ENCODE measurements at regions not wholly inside any gene's neighbourhood (a gene's known extent, or its start where the extent isn't known, plus 50 kb on each side); places are given as distances from the start of the nearest gene placed in this dataset.

DNA sequence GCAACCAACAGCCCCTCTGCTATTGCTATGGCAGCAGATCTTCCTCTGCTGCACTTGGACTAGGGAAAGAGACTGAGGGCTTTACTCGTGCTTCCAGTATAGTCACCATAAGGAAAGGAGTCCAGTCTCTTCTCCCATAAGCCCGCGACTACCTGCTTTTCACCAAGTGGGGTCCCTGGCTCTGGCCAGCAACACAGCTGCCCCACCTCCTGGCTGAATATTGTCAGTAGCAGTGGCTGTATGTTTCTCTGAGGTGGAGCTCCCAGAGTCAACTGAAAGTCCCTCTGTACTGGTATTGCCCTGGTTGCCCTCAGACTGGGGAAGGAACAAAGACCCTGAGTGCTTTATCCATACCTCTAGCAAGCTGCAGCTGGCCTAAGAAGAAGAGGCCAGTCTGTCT lies 719.6 kb downstream of the SQOR start:
- no peak overlapping the region for H3K4me3 Mint-ChIP-seq (ENCODE audit: low read depth, unreplicated experiment)
- peaks cover 5% of the 10 kb centered on the region for H3K9me3 Mint-ChIP-seq (ENCODE audit: low read depth, unreplicated experiment)
- no peaks in the 10 kb centered on the region for H3K36me3 Mint-ChIP-seq (ENCODE audit: insufficient read depth, unreplicated experiment)
- H3K4me1 Mint-ChIP-seq (ENCODE audit: low read depth, unreplicated experiment): no peaks in the 10 kb centered on the region
- no peak overlapping the region for H3K27ac Mint-ChIP-seq (ENCODE audit: unreplicated experiment)
- CTCF ChIA-PET: no interaction called here
- BruUV-seq (replicated peaks): no TSS peak
- intact Hi-C loops (cut with micrococcal nuclease; ENCODE audit: unreplicated experiment): no loop called here
- no peaks in the 10 kb centered on the region for H3K27me3 Mint-ChIP-seq (ENCODE audit: unreplicated experiment)
- DNase-seq: no peak
- TF ChIP-seq, protein P1, sequence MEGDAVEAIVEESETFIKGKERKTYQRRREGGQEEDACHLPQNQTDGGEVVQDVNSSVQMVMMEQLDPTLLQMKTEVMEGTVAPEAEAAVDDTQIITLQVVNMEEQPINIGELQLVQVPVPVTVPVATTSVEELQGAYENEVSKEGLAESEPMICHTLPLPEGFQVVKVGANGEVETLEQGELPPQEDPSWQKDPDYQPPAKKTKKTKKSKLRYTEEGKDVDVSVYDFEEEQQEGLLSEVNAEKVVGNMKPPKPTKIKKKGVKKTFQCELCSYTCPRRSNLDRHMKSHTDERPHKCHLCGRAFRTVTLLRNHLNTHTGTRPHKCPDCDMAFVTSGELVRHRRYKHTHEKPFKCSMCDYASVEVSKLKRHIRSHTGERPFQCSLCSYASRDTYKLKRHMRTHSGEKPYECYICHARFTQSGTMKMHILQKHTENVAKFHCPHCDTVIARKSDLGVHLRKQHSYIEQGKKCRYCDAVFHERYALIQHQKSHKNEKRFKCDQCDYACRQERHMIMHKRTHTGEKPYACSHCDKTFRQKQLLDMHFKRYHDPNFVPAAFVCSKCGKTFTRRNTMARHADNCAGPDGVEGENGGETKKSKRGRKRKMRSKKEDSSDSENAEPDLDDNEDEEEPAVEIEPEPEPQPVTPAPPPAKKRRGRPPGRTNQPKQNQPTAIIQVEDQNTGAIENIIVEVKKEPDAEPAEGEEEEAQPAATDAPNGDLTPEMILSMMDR (IDR thresholded peaks at IDR 0.05; ENCODE audit: unreplicated experiment): no peak

DNA sequence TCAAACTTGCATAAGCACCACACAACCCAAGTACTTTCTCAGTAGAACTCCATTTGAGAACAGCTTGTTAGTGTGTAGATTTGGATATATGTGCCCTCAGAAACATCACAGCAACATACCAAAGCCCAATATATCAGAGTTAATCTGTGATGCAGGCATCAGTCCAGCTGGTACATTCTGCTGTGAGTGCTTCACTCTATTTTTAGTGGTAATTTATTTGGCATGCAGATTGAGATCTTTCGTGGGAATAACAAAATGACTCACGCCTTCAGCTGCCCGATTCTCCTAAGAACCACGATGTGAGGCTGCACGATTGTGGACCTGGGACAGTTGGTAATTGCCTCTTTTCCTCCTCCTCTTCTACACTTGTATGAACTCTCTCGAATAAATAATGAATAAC lies 730.7 kb downstream of the SQOR start:
- no peak overlapping the region for H3K4me3 Mint-ChIP-seq (ENCODE audit: low read depth, unreplicated experiment)
- TF ChIP-seq, protein P1 (IDR thresholded peaks at IDR 0.05; ENCODE audit: unreplicated experiment): no peak
- no TSS peak for BruUV-seq (replicated peaks)
- intact Hi-C loops (cut with micrococcal nuclease; ENCODE audit: unreplicated experiment): no loop called here
- no peaks in the 10 kb centered on the region for H3K27me3 Mint-ChIP-seq (ENCODE audit: unreplicated experiment)
- H3K4me1 Mint-ChIP-seq (ENCODE audit: low read depth, unreplicated experiment): no peaks in the 10 kb centered on the region
- no peaks in the 10 kb centered on the region for H3K36me3 Mint-ChIP-seq (ENCODE audit: insufficient read depth, unreplicated experiment)
- H3K27ac Mint-ChIP-seq (ENCODE audit: unreplicated experiment): no peak overlapping the region
- H3K9me3 Mint-ChIP-seq (ENCODE audit: low read depth, unreplicated experiment): peaks cover 11% of the 10 kb centered on the region
- no peak for DNase-seq
- CTCF ChIA-PET: no interaction called here

DNA sequence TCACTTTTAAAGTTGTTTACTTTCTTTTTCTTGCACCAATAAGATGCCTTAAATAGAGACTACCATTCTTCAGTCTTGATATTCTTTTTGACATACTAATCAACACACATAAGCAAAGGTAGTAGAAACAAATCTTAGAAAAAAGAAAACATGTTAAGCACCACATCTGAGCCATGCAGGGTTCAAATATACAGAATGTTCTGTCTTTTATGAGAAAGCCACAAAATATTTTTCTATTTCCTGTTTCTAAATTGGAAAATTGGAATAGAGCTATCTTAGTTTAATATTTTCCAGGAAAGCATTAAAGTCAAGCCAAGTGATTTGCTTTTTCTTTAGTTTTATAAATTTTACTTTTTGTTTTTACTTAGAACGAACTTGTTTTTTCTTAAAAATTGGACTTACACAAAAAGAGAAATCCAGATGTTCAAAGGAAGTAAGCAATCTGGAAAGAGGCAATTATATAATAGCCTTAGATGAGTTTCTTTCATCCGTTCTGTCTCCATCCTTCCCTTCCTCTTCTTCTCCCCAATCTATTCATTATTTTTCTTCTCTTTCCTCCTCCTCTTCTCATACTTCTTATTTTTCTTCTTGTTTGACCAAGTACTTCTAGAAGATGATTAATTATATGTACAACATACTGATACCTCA lies 731.7 kb downstream of the SQOR start:
- CTCF ChIA-PET: no interaction called here
- no peaks in the 10 kb centered on the region for H3K36me3 Mint-ChIP-seq (ENCODE audit: insufficient read depth, unreplicated experiment)
- no peak overlapping the region for H3K27ac Mint-ChIP-seq (ENCODE audit: unreplicated experiment)
- H3K4me1 Mint-ChIP-seq (ENCODE audit: low read depth, unreplicated experiment): no peaks in the 10 kb centered on the region
- no peaks in the 10 kb centered on the region for H3K27me3 Mint-ChIP-seq (ENCODE audit: unreplicated experiment)
- H3K9me3 Mint-ChIP-seq (ENCODE audit: low read depth, unreplicated experiment): peaks cover 15% of the 10 kb centered on the region
- TF ChIP-seq, protein P1 (IDR thresholded peaks at IDR 0.05; ENCODE audit: unreplicated experiment): no peak
- no peak overlapping the region for H3K4me3 Mint-ChIP-seq (ENCODE audit: low read depth, unreplicated experiment)
- BruUV-seq (replicated peaks): no TSS peak
- DNase-seq: no peak
- intact Hi-C loops (cut with micrococcal nuclease; ENCODE audit: unreplicated experiment): no loop called here

DNA sequence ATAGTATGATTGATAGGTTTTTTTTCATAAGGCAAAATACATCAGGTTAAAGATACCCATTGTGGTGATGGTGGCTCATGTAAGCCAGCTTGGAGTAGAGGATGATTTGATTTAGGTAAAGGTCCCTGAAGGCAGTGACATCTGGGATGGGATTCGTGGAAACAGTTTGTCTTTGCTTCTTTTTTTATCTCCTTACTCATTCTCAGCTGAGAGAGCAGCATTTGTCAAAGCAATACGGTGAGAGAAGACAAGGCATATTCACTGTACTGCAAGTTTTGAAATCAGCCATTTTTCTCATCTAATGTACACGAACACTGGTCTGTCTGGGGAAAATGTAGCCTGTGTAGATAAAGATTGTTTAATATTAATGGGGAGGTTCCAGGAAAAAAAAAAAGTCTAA lies 749.1 kb downstream of the SQOR start:
- peaks cover 5% of the 10 kb centered on the region for H3K9me3 Mint-ChIP-seq (ENCODE audit: low read depth, unreplicated experiment)
- H3K4me1 Mint-ChIP-seq (ENCODE audit: low read depth, unreplicated experiment): no peaks in the 10 kb centered on the region
- intact Hi-C loops (cut with micrococcal nuclease; ENCODE audit: unreplicated experiment): no loop called here
- TF ChIP-seq, protein P1 (IDR thresholded peaks at IDR 0.05; ENCODE audit: unreplicated experiment): no peak
- H3K36me3 Mint-ChIP-seq (ENCODE audit: insufficient read depth, unreplicated experiment): no peaks in the 10 kb centered on the region
- no peak overlapping the region for H3K4me3 Mint-ChIP-seq (ENCODE audit: low read depth, unreplicated experiment)
- no peaks in the 10 kb centered on the region for H3K27me3 Mint-ChIP-seq (ENCODE audit: unreplicated experiment)
- DNase-seq: no peak
- CTCF ChIA-PET: no interaction called here
- no peak overlapping the region for H3K27ac Mint-ChIP-seq (ENCODE audit: unreplicated experiment)
- BruUV-seq (replicated peaks): no TSS peak
